HCT116 (cell line): ENCODE measurements at regions not wholly inside any gene's neighbourhood (a gene's known extent, or its start where the extent isn't known, plus 50 kb on each side); places are given as distances from the start of the nearest gene placed in this dataset.

Experiments
- ATAC-seq: fragments of 200-7000 bp; cut with Tn5 transposase; 2 replicates; pipeline ENCODE4 v1.9.1; 2020; ENCODE audit warnings: mild to moderate bottlenecking, moderate library complexity
- BruUV-seq: library from RNA; stranded (reverse); fragments of 400-500 nt; replicated peaks from 2 replicates; lab custom pipeline; 2021; lab: Mats Ljungman, UMichigan
- CTCF ChIA-PET: fragments of 300-600 bp; sonication (Branson Sonifier 250); formaldehyde crosslinking; loops from one replicate; lab custom pipeline; 2021; ENCODE audit warnings: antibody characterized with exemption; lab: Charles Lee
- POLR2A ChIA-PET: fragments of 300-600, 350-600 bp; sonication (Branson Sonifier 250); formaldehyde crosslinking; loops from one replicate; lab custom pipeline; 2021; ENCODE audit warnings: antibody characterized with exemption; lab: Charles Lee
- RAD21 ChIA-PET, 2 experiments: fragments of 300-600 bp; sonication (Branson Sonifier 250); formaldehyde crosslinking; loops; one replicate each; lab custom pipeline; 2023; ENCODE audit warnings: low total read pairs in 2 of 2; ENCODE audit not compliant: uncharacterized antibody in 2 of 2, unreplicated experiment in 2 of 2, low non-redundant PET in 1 of 2; lab: Charles Lee
- DNase-seq: peaks from one replicate; pipeline ENCODE4 v3.0.0-alpha.2; 2010; ENCODE audit warnings: low read depth, low spot score
- H2AFZ ChIP-seq: fragments of 200-600 bp; shearing (Covaris generic), sonication (generic); 2 replicates; pipeline ENCODE4 v1.6.1; 2017; ENCODE audit warnings: low read depth, mixed run types, mixed read lengths, antibody characterized with exemption, low read length; ENCODE audit not compliant: poor library complexity, severe bottlenecking
- H3K27ac ChIP-seq: 2 replicates; pipeline ENCODE4 v1.5.1; 2012; ENCODE audit warnings: low read depth, low read length
- H3K27me3 ChIP-seq: fragments of 200-600 bp; sonication (generic); 2 replicates; pipeline ENCODE4 v1.6.1; 2016; ENCODE audit warnings: mixed run types, low read length, mixed read lengths; ENCODE audit not compliant: insufficient read depth
- H3K36me3 ChIP-seq, 2 experiments: fragments of 200-500 bp in 1 of 2; fragments of 200-600 bp in 1 of 2; sonication (Bioruptor generic) in 1 of 2; sonication (generic) in 1 of 2; 2 replicates each; pipeline versions ENCODE4 v1.5.1 to v1.6.1; 2014 to 2016; ENCODE audit warnings: low read length in 2 of 2, inconsistent platforms in 1 of 2, mixed read lengths in 1 of 2, mixed run types in 1 of 2; ENCODE audit not compliant: insufficient read depth in 2 of 2, control insufficient read depth in 1 of 2
- H3K4me1 ChIP-seq, 2 experiments: fragments of 200-600 bp in 1 of 2; sonication (generic) in 1 of 2; 2 replicates each; pipeline versions ENCODE4 v1.5.1 to v1.6.1; 2012 to 2017; ENCODE audit warnings: low read length in 2 of 2, inconsistent platforms in 1 of 2, mild to moderate bottlenecking in 1 of 2, mixed read lengths in 1 of 2, mixed run types in 1 of 2, moderate library complexity in 1 of 2; ENCODE audit not compliant: insufficient read depth in 2 of 2, control insufficient read depth in 1 of 2
- H3K4me2 ChIP-seq: fragments of 200-600 bp; sonication (generic); 2 replicates; pipeline ENCODE4 v1.6.1; 2017; ENCODE audit warnings: mixed run types, low read length, mixed read lengths
- H3K4me3 ChIP-seq, 2 experiments: fragments of 200-600 bp in 1 of 2; sonication (generic) in 1 of 2; replicated peaks in 1 of 2; 2 replicates each; pipeline ENCODE4 v1.5.1; 2011 to 2016; ENCODE audit warnings: low read length in 2 of 2, control low read depth in 1 of 2, low read depth in 1 of 2, mild to moderate bottlenecking in 1 of 2, mixed read lengths in 1 of 2, mixed run types in 1 of 2
- H3K79me2 ChIP-seq: fragments of 200-600 bp; sonication (generic); 2 replicates; pipeline ENCODE4 v1.6.1; 2017; ENCODE audit warnings: mild to moderate bottlenecking, mixed run types, low read length, moderate library complexity, mixed read lengths; ENCODE audit not compliant: insufficient read depth
- H3K9ac ChIP-seq: fragments of 200-600 bp; sonication (generic); 2 replicates; pipeline ENCODE4 v1.6.1; 2016; ENCODE audit warnings: low read length, mixed read lengths
- H3K9me2 ChIP-seq: fragments of 200-600 bp; sonication (generic), shearing (Covaris generic); 2 replicates; pipeline ENCODE4 v1.6.1; 2017; ENCODE audit warnings: mixed run types, mild to moderate bottlenecking, moderate library complexity; ENCODE audit not compliant: insufficient read depth
- H3K9me3 ChIP-seq, 2 experiments: fragments of 200-500 bp in 1 of 2; fragments of 200-600 bp in 1 of 2; sonication (Bioruptor generic) in 1 of 2; sonication (generic) in 1 of 2; 2 replicates each; pipeline ENCODE4 v1.6.1; 2014 to 2017; ENCODE audit warnings: low read length in 2 of 2, mixed read lengths in 2 of 2, inconsistent platforms in 1 of 2, low read depth in 1 of 2, mild to moderate bottlenecking in 1 of 2, mixed run types in 1 of 2, moderate library complexity in 1 of 2; ENCODE audit not compliant: control insufficient read depth in 1 of 2, insufficient read depth in 1 of 2
- H4K20me1 ChIP-seq: fragments of 200-600 bp; sonication (generic), shearing (Covaris generic); 2 replicates; pipeline ENCODE4 v1.6.1; 2017; ENCODE audit warnings: mixed run types, mild to moderate bottlenecking, moderate library complexity; ENCODE audit not compliant: insufficient read depth
- CBX3 ChIP-seq: IDR thresholded peaks from 2 replicates; pipeline ENCODE4 v1.6.1; 2012; ENCODE audit warnings: low read depth
- JUND ChIP-seq: IDR thresholded peaks from 2 replicates; pipeline ENCODE4 v1.6.1; 2012
- POLR2AphosphoS5 ChIP-seq: IDR thresholded peaks from 2 replicates; pipeline ENCODE4 v1.6.1; 2011; ENCODE audit warnings: mild to moderate bottlenecking, low read depth, low read length, moderate library complexity
- SP1 ChIP-seq: IDR thresholded peaks from 2 replicates; pipeline ENCODE4 v1.6.1; 2012; ENCODE audit warnings: low read depth
- ZFX ChIP-seq: fragments of 450-650 bp; IDR thresholded peaks from 2 replicates; pipeline ENCODE4 v1.6.1; 2017
- ZNF274 ChIP-seq: fragments of 200-500 bp; sonication (Bioruptor generic); IDR thresholded peaks from 2 replicates; pipeline ENCODE4 v1.6.1; 2014; ENCODE audit warnings: mild to moderate bottlenecking, low read depth, low read length, inconsistent platforms
- intact Hi-C: fragments of 100-400 bp; cut with micrococcal nuclease; formaldehyde crosslinking; loops from 2 replicates; pipeline ENCODE4 v1.10.0; 2022
- TF ChIP-seq, protein P1 (sequence below): IDR thresholded peaks from 2 replicates; pipeline ENCODE4 v1.6.1; 2012; ENCODE audit warnings: low read depth

DNA sequence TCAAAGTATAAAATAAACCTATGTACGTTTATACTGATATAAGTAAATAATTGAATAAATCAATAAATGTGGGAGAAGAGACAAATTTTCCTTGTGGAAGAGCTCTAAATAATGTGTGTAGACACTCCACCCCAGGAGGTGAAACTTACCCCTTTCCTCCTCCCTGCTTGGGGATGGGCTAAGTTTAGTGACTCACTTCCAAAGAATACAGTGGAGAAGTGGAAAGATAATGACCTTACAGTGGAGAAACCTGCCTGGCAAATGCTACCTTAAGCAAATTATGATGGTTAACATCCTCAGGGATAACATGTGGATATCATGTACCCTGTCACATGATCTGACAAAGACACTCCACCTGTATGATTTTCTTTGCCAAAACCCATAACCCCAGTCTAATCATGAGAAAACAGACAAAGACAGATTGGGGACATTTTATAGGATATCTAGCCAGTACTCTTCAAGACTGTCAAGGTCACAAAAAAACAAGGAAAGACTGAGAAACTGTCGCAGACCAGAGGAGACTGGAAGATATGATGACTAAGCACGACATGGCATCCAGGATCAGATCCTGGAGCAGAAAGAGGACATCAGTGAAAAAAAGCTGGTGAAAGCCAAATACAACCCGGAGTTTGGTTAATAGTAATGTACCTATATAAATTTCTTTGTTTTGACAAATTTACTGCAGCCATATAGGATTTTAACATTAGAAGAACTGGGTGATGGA lies 195.5 kb upstream of the PRDM1 start:
- POLR2A ChIA-PET, result no interaction called here
- RAD21 ChIA-PET, result no interaction called here
- intact Hi-C loops, result no loop called here
- Histone ChIP-seq H2AFZ (peak overlapping the region; percentile 30), H3K9me2 (no peaks in the 10 kb centered on the region), H3K79me2 (no peaks in the 10 kb centered on the region), H3K4me2 (peak overlapping the region; percentile 21; the same call in 1 of the 2 replicates), H4K20me1 (no peaks in the 10 kb centered on the region), H3K4me1 (peaks cover 0 to 15% of the 10 kb centered on the region in 2 experiments; a peak in 3 of 4 replicates), H3K36me3 (no peaks in the 10 kb centered on the region), H3K27me3 (no peaks in the 10 kb centered on the region), H3K27ac (no peak overlapping the region), H3K9ac (no peak overlapping the region), H3K9me3 (no peaks in the 10 kb centered on the region), H3K4me3 (no peak overlapping the region)
- ATAC-seq (peak; percentile 75; the same call in 1 of the 2 replicates), DNase-seq (no peak)
- BruUV-seq, result no TSS peak
- no peak for TF ChIP-seq ZNF274
- no peak for TF ChIP-seq ZFX
- TF ChIP-seq SP1, result 0 out of 2 replicates have a peak, but pooled peaks have one; percentile 18
- no peak for TF ChIP-seq CBX3
- TF ChIP-seq JUND, result peak; percentile 40
- no peak for TF ChIP-seq POLR2AphosphoS5
- TF ChIP-seq, protein P1, sequence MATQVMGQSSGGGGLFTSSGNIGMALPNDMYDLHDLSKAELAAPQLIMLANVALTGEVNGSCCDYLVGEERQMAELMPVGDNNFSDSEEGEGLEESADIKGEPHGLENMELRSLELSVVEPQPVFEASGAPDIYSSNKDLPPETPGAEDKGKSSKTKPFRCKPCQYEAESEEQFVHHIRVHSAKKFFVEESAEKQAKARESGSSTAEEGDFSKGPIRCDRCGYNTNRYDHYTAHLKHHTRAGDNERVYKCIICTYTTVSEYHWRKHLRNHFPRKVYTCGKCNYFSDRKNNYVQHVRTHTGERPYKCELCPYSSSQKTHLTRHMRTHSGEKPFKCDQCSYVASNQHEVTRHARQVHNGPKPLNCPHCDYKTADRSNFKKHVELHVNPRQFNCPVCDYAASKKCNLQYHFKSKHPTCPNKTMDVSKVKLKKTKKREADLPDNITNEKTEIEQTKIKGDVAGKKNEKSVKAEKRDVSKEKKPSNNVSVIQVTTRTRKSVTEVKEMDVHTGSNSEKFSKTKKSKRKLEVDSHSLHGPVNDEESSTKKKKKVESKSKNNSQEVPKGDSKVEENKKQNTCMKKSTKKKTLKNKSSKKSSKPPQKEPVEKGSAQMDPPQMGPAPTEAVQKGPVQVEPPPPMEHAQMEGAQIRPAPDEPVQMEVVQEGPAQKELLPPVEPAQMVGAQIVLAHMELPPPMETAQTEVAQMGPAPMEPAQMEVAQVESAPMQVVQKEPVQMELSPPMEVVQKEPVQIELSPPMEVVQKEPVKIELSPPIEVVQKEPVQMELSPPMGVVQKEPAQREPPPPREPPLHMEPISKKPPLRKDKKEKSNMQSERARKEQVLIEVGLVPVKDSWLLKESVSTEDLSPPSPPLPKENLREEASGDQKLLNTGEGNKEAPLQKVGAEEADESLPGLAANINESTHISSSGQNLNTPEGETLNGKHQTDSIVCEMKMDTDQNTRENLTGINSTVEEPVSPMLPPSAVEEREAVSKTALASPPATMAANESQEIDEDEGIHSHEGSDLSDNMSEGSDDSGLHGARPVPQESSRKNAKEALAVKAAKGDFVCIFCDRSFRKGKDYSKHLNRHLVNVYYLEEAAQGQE, result no peak
- CTCF ChIA-PET, result interaction anchor here (0.7 kb wide), 1 partner anchor 282 kb away, joined by 3 read pairs; no protein-coding TSS in a partner anchor
